ENCODE measurements at regions not wholly inside any gene's neighbourhood (a gene's known extent, or its start where the extent isn't known, plus 50 kb on each side); places are given as distances from the start of the nearest gene placed in this dataset.

- in situ Hi-C loops (cut with HindIII; ENCODE audit: low pct_unique_long_range_greater_than_20kb, low sequenced_read_pairs) = no loop called here
- DNase-seq (ENCODE audit: low read depth in 1 of 2, low spot score in 1 of 2) = no peak
- no peak for TF ChIP-seq JUND (IDR thresholded peaks at IDR 0.05; ENCODE audit: low read depth)
These were observed 93.5 kb downstream of the COPS8 start for GRCh38 chr2:237179161-237179560.

GRCh38 chr2:237180187-237180586, 94.5 kb downstream of the COPS8 start:
- in situ Hi-C loops (cut with HindIII; ENCODE audit: low pct_unique_long_range_greater_than_20kb, low sequenced_read_pairs) = no loop called here

GRCh38 chr2:237180987-237181386, 95.3 kb downstream of the COPS8 start:
- DNase-seq (ENCODE audit: low read depth in 1 of 2, low spot score in 1 of 2) = no peak
- no peak for TF ChIP-seq JUND (IDR thresholded peaks at IDR 0.05; ENCODE audit: low read depth)
- in situ Hi-C loops (cut with HindIII; ENCODE audit: low pct_unique_long_range_greater_than_20kb, low sequenced_read_pairs) = no loop called here

More at GRCh38 chr2:237180187-237180586, 94.5 kb downstream of the COPS8 start:
- no peak for DNase-seq (ENCODE audit: low read depth in 1 of 2, low spot score in 1 of 2)
- no peak for TF ChIP-seq JUND (IDR thresholded peaks at IDR 0.05; ENCODE audit: low read depth)

- DNase-seq (ENCODE audit: low read depth in 1 of 2, low spot score in 1 of 2) = no peak
- TF ChIP-seq JUND (IDR thresholded peaks at IDR 0.05; ENCODE audit: low read depth) = no peak
- in situ Hi-C loops (cut with HindIII; ENCODE audit: low pct_unique_long_range_greater_than_20kb, low sequenced_read_pairs) = no loop called here
These were observed 96.2 kb downstream of the COPS8 start for GRCh38 chr2:237181844-237182243.

- no peak for DNase-seq (ENCODE audit: low read depth in 1 of 2, low spot score in 1 of 2)
- TF ChIP-seq JUND (IDR thresholded peaks at IDR 0.05; ENCODE audit: low read depth) = no peak
- in situ Hi-C loops (cut with HindIII; ENCODE audit: low pct_unique_long_range_greater_than_20kb, low sequenced_read_pairs) = no loop called here
These were observed 96.9 kb downstream of the COPS8 start for GRCh38 chr2:237182422-237183123.

- no peak for TF ChIP-seq JUND (IDR thresholded peaks at IDR 0.05; ENCODE audit: low read depth)
- DNase-seq (ENCODE audit: low read depth in 1 of 2, low spot score in 1 of 2) = no peak
- in situ Hi-C loops (cut with HindIII; ENCODE audit: low pct_unique_long_range_greater_than_20kb, low sequenced_read_pairs) = no loop called here
These were observed 98.7 kb downstream of the COPS8 start for GRCh38 chr2:237184192-237184918.

GRCh38 chr2:237184919-237185552, 99.3 kb downstream of the COPS8 start:
- no peak for DNase-seq (ENCODE audit: low read depth in 1 of 2, low spot score in 1 of 2)
- TF ChIP-seq JUND (IDR thresholded peaks at IDR 0.05; ENCODE audit: low read depth) = no peak
- in situ Hi-C loops (cut with HindIII; ENCODE audit: low pct_unique_long_range_greater_than_20kb, low sequenced_read_pairs) = no loop called here

GRCh38 chr2:237185553-237185925, 99.8 kb downstream of the COPS8 start:
- in situ Hi-C loops (cut with HindIII; ENCODE audit: low pct_unique_long_range_greater_than_20kb, low sequenced_read_pairs) = no loop called here
- TF ChIP-seq JUND (IDR thresholded peaks at IDR 0.05; ENCODE audit: low read depth) = no peak
- no peak for DNase-seq (ENCODE audit: low read depth in 1 of 2, low spot score in 1 of 2)

- DNase-seq (ENCODE audit: low read depth in 1 of 2, low spot score in 1 of 2) = no peak
- no peak for TF ChIP-seq JUND (IDR thresholded peaks at IDR 0.05; ENCODE audit: low read depth)
- in situ Hi-C loops (cut with HindIII; ENCODE audit: low pct_unique_long_range_greater_than_20kb, low sequenced_read_pairs) = no loop called here
These were observed 104.1 kb downstream of the COPS8 start for GRCh38 chr2:237189799-237190198.

GRCh38 chr2:237190966-237191713, 105.5 kb downstream of the COPS8 start:
- in situ Hi-C loops (cut with HindIII; ENCODE audit: low pct_unique_long_range_greater_than_20kb, low sequenced_read_pairs) = no loop called here
- no peak for DNase-seq (ENCODE audit: low read depth in 1 of 2, low spot score in 1 of 2)
- TF ChIP-seq JUND (IDR thresholded peaks at IDR 0.05; ENCODE audit: low read depth) = no peak

GRCh38 chr2:237191714-237192081, 106.0 kb downstream of the COPS8 start:
- in situ Hi-C loops (cut with HindIII; ENCODE audit: low pct_unique_long_range_greater_than_20kb, low sequenced_read_pairs) = no loop called here
- no peak for DNase-seq (ENCODE audit: low read depth in 1 of 2, low spot score in 1 of 2)
- TF ChIP-seq JUND (IDR thresholded peaks at IDR 0.05; ENCODE audit: low read depth) = no peak

- in situ Hi-C loops (cut with HindIII; ENCODE audit: low pct_unique_long_range_greater_than_20kb, low sequenced_read_pairs) = no loop called here
- no peak for TF ChIP-seq JUND (IDR thresholded peaks at IDR 0.05; ENCODE audit: low read depth)
- no peak for DNase-seq (ENCODE audit: low read depth in 1 of 2, low spot score in 1 of 2)
These were observed 107.2 kb downstream of the COPS8 start for GRCh38 chr2:237192881-237193280.
